H1 (cell line): ENCODE measurements at regions not wholly inside any gene's neighbourhood (a gene's known extent, or its start where the extent isn't known, plus 50 kb on each side); places are given as distances from the start of the nearest gene placed in this dataset.

Source experiments
- CTCF ChIA-PET: fragments of 300-600 bp; sonication (Branson Sonifier 250); formaldehyde crosslinking; loops from one replicate; lab custom pipeline; 2021; ENCODE audit not compliant: partially characterized antibody; lab: Charles Lee
- POLR2A ChIA-PET: fragments of 300-600 bp; sonication (Branson Sonifier 250); formaldehyde crosslinking; loops from one replicate; lab custom pipeline; 2021; ENCODE audit warnings: inconsistent platforms; ENCODE audit not compliant: partially characterized antibody; lab: Charles Lee
- DNase-seq, 2 experiments: peaks; one replicate each; pipeline versions ENCODE4 v3.0.0 to v3.0.0-alpha.2; 2010 to 2022; ENCODE audit warnings: low spot score in 2 of 2, low read depth in 1 of 2, mixed read lengths in 1 of 2
- FAIRE-seq: peaks from 2 replicates; lab custom pipeline; 2011; peaks lifted over from hg19 to GRCh38; lab: Jason Lieb, UNC
- H2AFZ ChIP-seq: 2 replicates; pipeline ENCODE4 v1.8.1; 2012; ENCODE audit warnings: low read length, inconsistent platforms
- H2AK5ac ChIP-seq: 2 replicates; pipeline ENCODE4 v1.6.1; 2013; ENCODE audit warnings: low read depth, low read length
- H2BK120ac ChIP-seq: replicated peaks from 2 replicates; pipeline ENCODE3; 2013; ENCODE audit warnings: low read depth, low read length, inconsistent platforms
- H2BK12ac ChIP-seq: 2 replicates; pipeline ENCODE4 v1.6.1; 2013; ENCODE audit warnings: low read depth, low read length
- H2BK15ac ChIP-seq: 2 replicates; pipeline ENCODE4 v1.6.1; 2013; ENCODE audit warnings: low read length
- H2BK20ac ChIP-seq: 2 replicates; pipeline ENCODE4 v1.6.1; 2013; ENCODE audit warnings: low read length
- H2BK5ac ChIP-seq: 2 replicates; pipeline ENCODE4 v1.6.1; 2013; ENCODE audit warnings: low read depth, low read length
- H3K14ac ChIP-seq: 2 replicates; pipeline ENCODE4 v1.6.1; 2013; ENCODE audit warnings: inconsistent platforms; ENCODE audit not compliant: insufficient read length
- H3K18ac ChIP-seq: 2 replicates; pipeline ENCODE4 v1.6.1; 2013; ENCODE audit warnings: low read length; ENCODE audit errors: extremely low read depth
- H3K23ac ChIP-seq: 2 replicates; pipeline ENCODE4 v1.6.1; 2013; ENCODE audit warnings: inconsistent platforms; ENCODE audit not compliant: insufficient read length
- H3K23me2 ChIP-seq: 2 replicates; pipeline ENCODE4 v1.6.1; 2013; ENCODE audit warnings: low read depth, low read length
- H3K27ac ChIP-seq: 2 replicates; pipeline ENCODE4 v1.6.1; 2011; ENCODE audit warnings: low read depth, low read length, inconsistent platforms
- H3K27me3 ChIP-seq, 4 experiments: replicated peaks in 1 of 4; 1 replicate in 1 of 4; 2 replicates in 3 of 4; pipeline versions ENCODE4 v1.6.1 to v1.8.1; 2011 to 2013; ENCODE audit warnings: low read length in 3 of 4, mild to moderate bottlenecking in 3 of 4, inconsistent platforms in 2 of 4, mixed read lengths in 2 of 4, moderate library complexity in 1 of 4; ENCODE audit not compliant: control insufficient read depth in 3 of 4, insufficient read depth in 3 of 4; ENCODE audit errors: extremely low read depth in 1 of 4
- H3K36me3 ChIP-seq, 4 experiments: 2 replicates each; pipeline versions ENCODE4 v1.6.1 to v1.8.1; 2011 to 2013; ENCODE audit warnings: mild to moderate bottlenecking in 4 of 4, low read length in 3 of 4, moderate library complexity in 2 of 4, control low read depth in 1 of 4, inconsistent platforms in 1 of 4; ENCODE audit not compliant: insufficient read depth in 4 of 4, control insufficient read depth in 2 of 4
- H3K4ac ChIP-seq: replicated peaks from 2 replicates; pipeline ENCODE3; 2013; ENCODE audit warnings: low read length, low read depth, mixed read lengths, inconsistent platforms; ENCODE audit not compliant: insufficient read length
- H3K4me1 ChIP-seq, 4 experiments: replicated peaks in 1 of 4; 1 replicate in 1 of 4; 2 replicates in 3 of 4; pipeline versions ENCODE4 v1.6.1 to v1.8.1; 2011 to 2013; ENCODE audit warnings: low read length in 3 of 4, inconsistent platforms in 2 of 4, mixed read lengths in 1 of 4; ENCODE audit not compliant: insufficient read depth in 4 of 4, control insufficient read depth in 3 of 4
- H3K4me2 ChIP-seq, 2 experiments: 2 replicates each; pipeline versions ENCODE4 v1.6.1 to v1.8.1; 2011 to 2013; ENCODE audit warnings: low read depth in 2 of 2, low read length in 2 of 2, control low read depth in 1 of 2, inconsistent platforms in 1 of 2, mild to moderate bottlenecking in 1 of 2; ENCODE audit not compliant: insufficient read depth in 1 of 2
- H3K4me3 ChIP-seq, 4 experiments: fragments of 200-600, 300-600 bp in 1 of 4; sonication (generic), shearing (Covaris generic), sonication (Bioruptor Twin) in 1 of 4; 2 replicates each; pipeline versions ENCODE4 v1.5.1 to v1.8.1; 2011 to 2016; ENCODE audit warnings: low read length in 4 of 4, low read depth in 3 of 4, control low read depth in 2 of 4, inconsistent platforms in 2 of 4, mild to moderate bottlenecking in 2 of 4, mixed read lengths in 1 of 4, moderate library complexity in 1 of 4; ENCODE audit not compliant: insufficient read depth in 2 of 4; ENCODE audit errors: extremely low read depth in 1 of 4
- H3K56ac ChIP-seq: replicated peaks from 2 replicates; pipeline ENCODE3; 2013; ENCODE audit warnings: low read depth, mild to moderate bottlenecking, mixed read lengths, low read length, inconsistent platforms; ENCODE audit not compliant: insufficient read length
- H3K79me1 ChIP-seq: 2 replicates; pipeline ENCODE4 v1.6.1; 2013; ENCODE audit warnings: low read depth, low read length, control low read depth
- H3K79me2 ChIP-seq, 2 experiments: 2 replicates each; pipeline versions ENCODE4 v1.6.1 to v1.8.1; 2012 to 2013; ENCODE audit warnings: low read length in 2 of 2, mild to moderate bottlenecking in 2 of 2, inconsistent platforms in 1 of 2; ENCODE audit not compliant: insufficient read depth in 2 of 2, control insufficient read depth in 1 of 2
- H3K9ac ChIP-seq, 4 experiments: replicated peaks in 1 of 4; 1 replicate in 1 of 4; 2 replicates in 3 of 4; pipeline versions ENCODE4 v1.6.1 to v1.8.1; 2011 to 2013; ENCODE audit warnings: low read depth in 3 of 4, low read length in 3 of 4, control low read depth in 2 of 4, mild to moderate bottlenecking in 2 of 4, moderate library complexity in 2 of 4, inconsistent platforms in 1 of 4; ENCODE audit errors: extremely low read depth in 1 of 4
- H3K9me3 ChIP-seq, 2 experiments: 2 replicates each; pipeline versions ENCODE4 v1.6.1 to v1.8.1; 2012 to 2013; ENCODE audit warnings: mild to moderate bottlenecking in 2 of 2, moderate library complexity in 2 of 2, control low read depth in 1 of 2, inconsistent platforms in 1 of 2, low read depth in 1 of 2, low read length in 1 of 2, mixed read lengths in 1 of 2; ENCODE audit not compliant: insufficient read depth in 2 of 2
- H4K20me1 ChIP-seq, 2 experiments: replicated peaks in 1 of 2; 2 replicates each; pipeline versions ENCODE3 to v1.8.1; 2011 to 2013; ENCODE audit warnings: inconsistent platforms in 2 of 2, low read length in 2 of 2, mild to moderate bottlenecking in 1 of 2; ENCODE audit not compliant: insufficient read depth in 2 of 2, control insufficient read depth in 1 of 2
- H4K5ac ChIP-seq: 2 replicates; pipeline ENCODE4 v1.6.1; 2013; ENCODE audit warnings: low read length, low read depth, mixed read lengths, inconsistent platforms; ENCODE audit not compliant: insufficient read length
- H4K8ac ChIP-seq: 2 replicates; pipeline ENCODE4 v1.8.0; 2013; ENCODE audit warnings: mild to moderate bottlenecking, moderate library complexity, low read length, inconsistent platforms; ENCODE audit not compliant: insufficient read depth; ENCODE audit errors: extremely low read depth
- H4K91ac ChIP-seq: replicated peaks from 2 replicates; pipeline ENCODE3; 2013; ENCODE audit warnings: low read length, mixed read lengths, inconsistent platforms; ENCODE audit not compliant: insufficient read length
- ATF2 ChIP-seq: IDR thresholded peaks from 2 replicates; pipeline ENCODE4 v1.6.1; 2012; ENCODE audit warnings: low read length, inconsistent platforms
- BRCA1 ChIP-seq: IDR thresholded peaks from 2 replicates; pipeline ENCODE4 v1.6.1; 2012; ENCODE audit warnings: low read depth, low read length, improper control_type of control experiment
- CBX5 ChIP-seq: fragments of 300-800, 300-1000 bp; sonication (generic); IDR thresholded peaks from 2 replicates; pipeline ENCODE4 v1.7.1; 2016; ENCODE audit warnings: antibody characterized with exemption, low read length, low read depth
- GABPA ChIP-seq: IDR thresholded peaks from 2 replicates; pipeline ENCODE4 v1.6.1; 2011; ENCODE audit warnings: mild to moderate bottlenecking, low read length, moderate library complexity, borderline replicate concordance; ENCODE audit not compliant: insufficient read depth
- KDM5A ChIP-seq: fragments of 200-600 bp; IDR thresholded peaks from 2 replicates; pipeline ENCODE4 v1.7.1; 2012; ENCODE audit warnings: mild to moderate bottlenecking, low read length, inconsistent platforms, mixed read lengths
- RNF2 ChIP-seq: fragments of 200-900, 300-1000 bp; sonication (generic); IDR thresholded peaks from 2 replicates; pipeline ENCODE4 v1.7.1; 2016; ENCODE audit warnings: borderline replicate concordance, low read depth, mild to moderate bottlenecking, antibody characterized with exemption, low read length; ENCODE audit not compliant: poor library complexity, severe bottlenecking; ENCODE audit errors: missing control alignments
- SAP30 ChIP-seq: fragments of 300-600 bp; sonication (generic); IDR thresholded peaks from 2 replicates; pipeline ENCODE4 v1.7.1; 2012; ENCODE audit warnings: low read length, moderate library complexity, mild to moderate bottlenecking, inconsistent platforms; ENCODE audit not compliant: insufficient read depth, insufficient replicate concordance
- SIX5 ChIP-seq: IDR thresholded peaks from 2 replicates; pipeline ENCODE4 v1.6.1; 2011; ENCODE audit warnings: mild to moderate bottlenecking, low read depth, low read length
- SP2 ChIP-seq: IDR thresholded peaks from 2 replicates; pipeline ENCODE4 v1.6.1; 2012; ENCODE audit warnings: mild to moderate bottlenecking, low read length, inconsistent platforms
- SP4 ChIP-seq: IDR thresholded peaks from 2 replicates; pipeline ENCODE4 v1.6.1; 2012; ENCODE audit warnings: low read length, inconsistent platforms
- WGBS, 2 experiments: shearing (Covaris generic) in 1 of 2; methylation state at CpG; one replicate each; pipeline versions ENCODE4 v1.1.6 to v1.1.7; 2013 to 2015; ENCODE audit warnings: low lambda C conversion rate in 2 of 2, mixed read lengths in 2 of 2, inconsistent platforms in 1 of 2, low coverage in 1 of 2, missing lambda C conversion rate in 1 of 2; ENCODE audit not compliant: insufficient replicate concordance in 2 of 2, insufficient coverage in 1 of 2, insufficient read length in 1 of 2; ENCODE audit errors: extremely low coverage in 1 of 2, missing lambda C conversion rate in 1 of 2; 5-methylcytosine and 5-hydroxymethylcytosine counted together

- H3K36me3 ChIP-seq, result no peaks in the 10 kb centered on the region
- no peak overlapping the region for H4K91ac ChIP-seq
- no peak overlapping the region for H2BK120ac ChIP-seq
- no peak overlapping the region for H3K23ac ChIP-seq
- H4K20me1 ChIP-seq, result no peaks in the 10 kb centered on the region
- no peaks in the 10 kb centered on the region for H3K23me2 ChIP-seq
- 84% methylated on average over 2 of the region's 2 CpGs; no CpG with 5 or more reads in 1 of the 2 experiments for WGBS, 2 experiments
- no peaks in the 10 kb centered on the region for H3K79me2 ChIP-seq
- no peak overlapping the region for H2AK5ac ChIP-seq
- no peak overlapping the region for H3K56ac ChIP-seq
- H3K9me3 ChIP-seq, result no peaks in the 10 kb centered on the region; a peak in 1 of 4 replicates
- POLR2A ChIA-PET, result no interaction called here
- no peak for TF ChIP-seq SAP30
- no peak for TF ChIP-seq BRCA1
- no peak for TF ChIP-seq KDM5A
- no peak for TF ChIP-seq ATF2
- no peak for TF ChIP-seq GABPA
- no peak for TF ChIP-seq SIX5
- no peak for TF ChIP-seq CBX5
- TF ChIP-seq RNF2, result no peak
- no peak for TF ChIP-seq SP2
- no peak for TF ChIP-seq SP4
- H3K18ac ChIP-seq, result no peak overlapping the region
- DNase-seq, result no peak
- no peaks in the 10 kb centered on the region for H3K79me1 ChIP-seq
- FAIRE-seq, result no peak
- no peak overlapping the region for H4K8ac ChIP-seq
- H3K4me1 ChIP-seq, result no peaks in the 10 kb centered on the region
- H3K4ac ChIP-seq, result no peak overlapping the region
- no peak overlapping the region for H3K9ac ChIP-seq
- no peak overlapping the region for H2BK5ac ChIP-seq
- no peak overlapping the region for H2BK20ac ChIP-seq
- H3K27ac ChIP-seq, result no peak overlapping the region
- H3K4me2 ChIP-seq, result no peak overlapping the region
- H3K14ac ChIP-seq, result no peak overlapping the region
- no peak overlapping the region for H3K4me3 ChIP-seq
- no peak overlapping the region for H2AFZ ChIP-seq
- no peaks in the 10 kb centered on the region for H3K27me3 ChIP-seq
- CTCF ChIA-PET, result interaction anchor here (0.9 to 1.3 kb wide), 2 partner anchors 16 to 41 kb away, joined by 4 read pairs; no protein-coding TSS in a partner anchor
- no peak overlapping the region for H2BK15ac ChIP-seq
- no peak overlapping the region for H2BK12ac ChIP-seq
- no peak overlapping the region for H4K5ac ChIP-seq
Observed at GRCh38 chr7:113200281-113200680, 81.9 kb upstream of the SMIM30 start.
